ENCODE measurements at regions not wholly inside any gene's neighbourhood (a gene's known extent, or its start where the extent isn't known, plus 50 kb on each side); places are given as distances from the start of the nearest gene placed in this dataset.

DNA sequence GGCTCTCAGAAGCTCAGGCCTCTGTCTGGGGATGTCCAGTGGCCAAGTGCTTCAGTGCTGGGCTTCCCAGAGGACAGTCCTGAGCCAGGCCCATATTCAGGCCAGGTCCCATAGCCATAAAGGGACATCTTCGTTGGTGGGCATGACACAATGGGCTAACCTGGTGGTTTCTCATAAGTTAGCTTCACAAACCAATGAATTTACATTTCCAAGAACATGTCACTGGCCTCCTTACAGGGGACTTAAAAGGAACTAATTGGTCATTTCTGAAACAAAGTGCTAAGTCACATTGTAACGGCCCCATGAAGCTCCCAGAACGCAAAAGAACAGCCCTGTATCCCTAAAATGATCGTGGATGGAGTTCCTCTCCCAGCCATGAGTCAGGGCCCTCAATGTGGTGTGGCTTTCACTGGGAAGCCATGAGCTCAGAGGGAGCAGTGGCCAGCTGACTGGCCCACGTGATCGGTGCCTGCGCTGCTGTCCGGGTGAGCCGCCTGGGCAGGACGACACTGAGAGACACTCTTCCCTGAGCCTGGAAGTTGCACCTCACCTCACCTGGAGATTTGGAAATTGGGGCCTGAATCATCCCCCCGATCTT, 163.7 kb upstream of the APCDD1 start:
- peak in 1 of 2 donors; percentile 44 for DNase-seq

DNA sequence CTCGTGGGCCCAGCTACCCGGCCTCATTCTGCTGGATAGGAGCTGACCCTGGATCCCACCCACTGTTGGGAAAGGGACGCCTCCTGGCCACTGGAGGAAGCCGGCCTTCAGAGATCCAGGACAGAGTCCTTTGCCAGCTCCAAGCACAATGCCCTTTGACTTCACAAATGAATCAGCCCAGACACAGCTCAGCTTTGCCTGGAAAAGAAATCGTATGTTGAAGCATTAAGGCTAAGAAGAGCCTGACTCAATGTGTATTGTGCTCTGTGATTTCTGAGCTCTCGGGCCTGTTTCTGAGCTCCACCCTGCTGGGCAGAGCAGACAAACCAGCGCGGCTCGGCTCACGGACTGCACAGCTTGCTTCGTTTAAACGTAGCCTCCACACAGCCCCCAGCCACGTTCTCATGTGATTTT, 162.9 kb upstream of the APCDD1 start:
- DNase-seq: no peak

DNA sequence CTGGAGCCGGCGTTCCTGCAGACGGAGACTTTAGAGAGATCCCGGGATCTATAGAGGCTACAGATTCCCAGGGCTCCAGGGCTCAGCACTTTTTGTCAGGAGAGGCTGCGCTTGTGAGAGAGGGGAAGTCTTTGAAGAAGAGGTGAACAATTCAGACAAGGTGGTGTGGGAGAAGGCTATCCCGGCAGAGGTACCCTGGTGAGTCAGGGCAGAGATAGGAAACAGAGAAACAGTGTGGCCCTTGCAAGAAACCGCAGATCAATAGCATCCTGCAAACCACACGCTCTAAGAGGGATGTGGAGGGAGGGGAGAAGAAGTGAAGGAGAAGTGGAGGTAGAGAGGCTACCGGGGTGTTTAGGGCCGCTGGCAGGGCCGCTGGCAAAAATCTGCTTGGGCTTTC, 160.5 kb upstream of the APCDD1 start:
- no peak for DNase-seq

DNA sequence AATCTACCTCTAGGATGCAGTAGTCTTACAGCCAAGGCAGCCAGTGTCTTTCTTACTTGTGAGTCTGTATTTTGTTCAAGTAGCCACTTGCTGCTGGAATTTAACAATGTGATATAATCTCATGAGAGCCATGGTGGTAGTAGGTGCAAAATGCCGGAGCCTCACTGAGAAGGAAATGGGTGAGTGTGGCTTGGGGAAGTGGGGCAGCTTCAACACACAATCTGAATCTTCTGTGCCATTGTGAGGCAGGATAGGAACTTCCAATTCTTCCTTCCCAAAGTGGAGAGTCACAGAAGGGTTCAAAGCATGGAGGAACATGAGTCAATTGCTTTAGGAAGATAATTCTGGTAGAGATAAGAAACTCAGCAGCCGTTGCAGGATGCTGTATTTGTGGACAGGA, 158.7 kb upstream of the APCDD1 start:
- DNase-seq: no peak

DNA sequence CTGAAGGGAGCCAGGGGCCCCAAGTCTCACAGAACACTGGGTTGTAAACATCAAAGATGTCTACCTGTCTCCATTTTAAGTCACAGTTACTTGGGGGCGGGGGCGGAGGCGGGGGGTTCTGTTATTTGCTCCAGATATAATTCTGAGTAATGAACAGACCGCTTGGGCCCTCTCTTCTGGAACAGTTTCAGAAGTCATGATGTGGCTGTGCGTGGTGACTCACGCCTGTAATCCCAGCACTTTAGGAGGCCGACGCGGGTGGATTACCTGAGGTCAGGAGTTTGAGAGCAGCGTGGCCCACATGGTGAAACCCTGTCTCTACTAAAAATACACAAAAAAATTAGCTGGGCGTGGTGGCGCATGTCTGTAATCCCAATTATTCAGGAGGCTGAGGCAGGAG, 157.9 kb upstream of the APCDD1 start:
- no peak for DNase-seq

DNA sequence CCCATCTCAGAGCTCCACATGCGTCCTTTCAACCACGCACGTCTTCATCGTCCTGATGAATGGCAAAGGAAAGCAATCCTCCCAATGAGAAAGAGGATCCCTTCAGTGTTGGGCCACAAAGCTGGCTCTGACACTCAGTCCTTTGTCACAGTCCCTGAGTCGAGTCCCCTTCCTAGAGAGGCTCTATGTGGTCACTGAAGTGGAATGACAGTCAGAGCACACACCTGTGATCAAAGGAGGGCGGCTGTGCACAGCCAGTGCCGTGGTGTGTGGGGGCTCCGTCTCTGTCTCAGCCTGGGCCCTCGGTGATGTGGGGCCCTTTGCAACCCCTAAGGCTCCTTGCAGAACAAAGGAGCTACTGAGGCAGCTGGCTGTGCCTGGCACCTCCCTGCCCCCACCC, 157.3 kb upstream of the APCDD1 start:
- DNase-seq: no peak

DNA sequence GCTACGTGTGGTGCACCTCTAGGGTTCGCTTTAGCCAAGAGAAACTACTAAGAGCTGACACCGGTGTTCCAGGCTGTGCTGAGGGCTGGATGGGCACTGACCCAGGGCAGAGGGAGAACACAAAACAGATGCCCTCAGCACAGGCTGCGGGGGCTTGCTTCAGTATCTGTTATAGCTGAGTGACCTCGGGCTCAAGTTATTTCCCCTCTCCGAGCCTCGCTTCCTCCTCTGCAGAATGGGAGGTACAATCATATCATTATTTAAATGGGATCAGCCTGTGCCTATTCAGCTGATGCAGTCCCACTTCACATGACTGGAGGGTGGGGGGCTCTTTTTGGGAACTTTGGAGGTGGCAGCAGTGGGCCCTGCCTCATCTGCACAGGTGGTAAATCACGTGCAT, 156.1 kb upstream of the APCDD1 start:
- DNase-seq: no peak

DNA sequence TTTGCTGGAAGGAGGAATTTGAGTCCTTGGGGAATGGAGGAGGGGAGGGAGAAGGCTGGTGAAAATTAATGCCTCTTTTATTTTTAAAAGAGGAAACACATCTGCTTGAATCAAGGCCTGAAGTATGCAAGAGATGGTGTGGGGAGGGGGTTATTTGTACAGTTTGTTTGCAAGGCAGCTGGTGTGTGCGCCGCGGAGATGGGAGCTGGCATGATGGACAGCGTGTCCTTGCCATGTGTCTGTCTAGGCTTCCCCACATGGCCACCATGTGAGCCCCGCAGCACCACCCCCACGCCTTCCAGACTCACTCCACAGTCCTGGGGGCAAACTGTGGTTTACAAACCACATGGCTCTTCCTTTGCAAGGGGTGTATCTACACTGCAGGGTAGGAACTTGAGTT, 154.8 kb upstream of the APCDD1 start:
- DNase-seq: no peak

DNA sequence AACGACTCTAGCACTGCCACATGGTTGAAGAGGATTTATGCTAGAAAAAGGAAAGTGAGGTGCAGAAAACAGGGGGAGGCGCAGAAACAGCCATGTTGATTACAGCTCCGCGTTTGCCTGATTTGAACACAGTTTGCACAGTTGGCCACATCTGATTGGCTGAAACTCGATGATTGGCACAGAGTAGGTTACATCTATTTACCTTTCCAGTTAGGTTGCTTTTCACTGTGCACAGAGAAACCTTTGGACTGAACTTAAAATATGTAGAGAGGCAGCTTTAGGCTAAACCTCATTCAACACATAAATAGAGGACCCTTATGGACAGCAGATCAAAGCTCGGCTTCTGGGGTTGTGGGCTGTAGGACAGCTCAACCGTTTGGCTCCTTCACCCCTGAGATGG, 153.7 kb upstream of the APCDD1 start:
- no peak for DNase-seq

DNA sequence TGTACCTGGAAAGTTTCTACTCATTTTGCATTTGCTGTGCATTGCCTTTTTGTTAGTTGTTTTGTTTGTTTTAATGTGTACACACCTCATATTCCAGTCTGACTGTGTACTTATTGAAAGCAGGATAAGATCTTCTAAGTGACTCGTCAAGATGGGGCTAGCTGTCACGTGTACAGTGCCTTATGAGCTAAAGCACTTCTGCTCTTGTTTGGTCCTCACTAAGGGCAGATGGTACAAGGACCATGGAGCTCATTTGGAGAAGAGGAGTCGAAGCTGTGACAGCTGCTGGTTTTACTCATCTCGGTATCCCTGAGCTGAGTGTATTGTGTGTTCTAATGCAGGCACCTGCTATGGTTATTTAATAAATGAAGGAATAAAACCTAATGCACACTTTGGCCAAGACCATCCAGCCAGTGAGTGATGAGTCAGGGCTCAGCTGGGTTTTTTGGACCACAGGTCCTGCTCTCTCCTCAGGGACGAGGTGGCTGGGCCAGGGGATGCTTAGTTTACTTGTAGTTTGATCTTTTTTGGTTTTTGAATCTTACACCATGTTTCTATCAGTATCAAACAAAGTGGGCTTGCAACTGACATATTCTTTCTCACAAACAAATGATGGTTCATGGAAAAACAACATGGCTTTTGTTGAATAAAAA, 152.5 kb upstream of the APCDD1 start:
- DNase-seq: no peak

DNA sequence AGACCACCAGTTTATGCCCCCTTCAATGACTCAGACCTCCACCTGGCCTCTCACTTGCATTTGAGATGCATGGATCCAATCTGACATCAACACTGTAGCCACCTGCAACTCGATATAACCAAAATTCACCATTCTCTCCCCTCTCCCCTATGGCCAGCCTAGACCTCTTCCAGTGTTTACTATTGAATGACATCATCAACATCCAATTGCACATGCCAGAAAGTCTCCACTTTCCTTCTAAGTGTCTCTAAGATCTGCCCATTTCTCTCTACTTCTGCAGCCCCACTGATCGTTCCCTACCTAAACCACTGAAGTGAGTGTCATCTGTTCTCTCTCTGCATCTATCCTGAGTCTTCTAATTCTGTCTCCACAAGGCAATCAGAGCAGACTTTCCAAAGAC, 151.3 kb upstream of the APCDD1 start:
- no peak for DNase-seq

DNA sequence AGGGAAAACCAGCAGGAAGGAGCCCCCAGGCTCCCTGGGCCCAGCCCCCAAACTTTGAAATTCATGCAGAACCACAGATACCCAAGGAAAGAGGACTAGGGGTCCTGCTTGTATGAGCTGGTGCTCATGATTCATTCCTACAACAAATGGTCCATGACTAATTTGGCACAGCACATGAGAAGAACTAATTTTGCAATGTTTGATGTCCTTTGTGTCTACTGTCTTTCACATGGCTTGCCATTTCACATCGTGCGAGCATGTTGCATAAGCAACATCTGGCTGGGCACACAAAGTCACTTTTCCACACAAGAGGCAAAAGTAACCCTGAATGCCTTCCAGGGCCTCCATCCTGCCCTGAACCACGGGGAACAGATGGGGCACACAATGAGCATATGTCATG, 149.6 kb upstream of the APCDD1 start:
- DNase-seq: peak in 1 of 2 donors; percentile 19

DNA sequence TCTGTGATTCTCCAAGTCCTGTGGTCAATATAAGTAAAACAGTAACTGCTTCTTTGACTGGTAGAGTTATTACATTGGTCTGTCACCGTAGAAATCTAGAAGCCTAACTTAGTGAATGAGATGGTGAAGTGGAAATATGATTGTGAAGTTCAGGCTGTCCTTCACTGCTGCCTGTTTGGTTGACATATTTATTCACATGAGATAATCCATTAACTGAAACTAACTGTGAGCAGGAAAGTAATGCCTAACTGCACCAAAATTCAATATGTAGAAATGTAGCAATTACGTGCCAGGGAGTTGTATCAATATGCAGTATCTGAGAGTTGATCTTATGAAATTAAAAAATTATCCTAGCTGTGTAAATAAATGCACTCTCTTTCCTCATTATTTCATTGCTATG, 147.7 kb upstream of the APCDD1 start:
- no peak for DNase-seq

DNA sequence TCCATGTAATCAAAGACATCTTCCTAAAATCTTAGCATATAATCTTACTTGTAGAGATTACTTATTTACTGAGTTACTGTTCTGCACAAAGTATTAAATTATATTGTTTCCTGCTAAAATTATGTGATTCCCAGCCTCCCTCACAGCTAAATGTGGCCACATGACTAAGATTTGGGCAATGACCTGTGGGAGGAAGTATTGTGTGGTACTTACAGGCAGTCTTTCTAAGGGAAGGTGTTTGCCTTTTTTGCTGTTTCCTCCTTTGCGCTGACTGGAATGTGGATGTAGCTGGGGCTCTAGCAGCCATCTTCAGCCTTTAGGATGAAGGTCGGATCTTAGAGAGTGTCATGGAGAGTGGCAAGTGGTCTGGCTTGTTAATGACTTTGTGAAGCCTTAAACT, 146.3 kb upstream of the APCDD1 start:
- no peak for DNase-seq

DNA sequence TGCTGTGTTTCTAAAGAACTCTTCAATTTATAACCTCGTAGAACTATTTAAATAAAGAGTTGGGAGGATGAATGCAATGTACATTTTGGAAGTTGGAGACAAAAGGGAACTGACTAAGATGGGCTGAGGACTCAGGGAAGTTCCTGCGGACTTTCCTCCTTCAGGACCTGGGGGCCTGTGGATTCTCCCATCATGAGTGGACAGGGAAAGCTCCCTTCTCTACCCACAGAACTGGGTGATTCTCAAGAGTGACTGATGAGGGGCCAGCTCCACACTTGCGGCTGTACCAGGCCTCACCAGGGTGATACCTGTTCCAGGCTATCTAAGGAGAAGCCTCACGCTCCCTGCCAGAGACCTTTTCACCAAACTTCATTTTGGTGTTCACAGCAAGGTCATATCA, 143.8 kb upstream of the APCDD1 start:
- DNase-seq: no peak

DNA sequence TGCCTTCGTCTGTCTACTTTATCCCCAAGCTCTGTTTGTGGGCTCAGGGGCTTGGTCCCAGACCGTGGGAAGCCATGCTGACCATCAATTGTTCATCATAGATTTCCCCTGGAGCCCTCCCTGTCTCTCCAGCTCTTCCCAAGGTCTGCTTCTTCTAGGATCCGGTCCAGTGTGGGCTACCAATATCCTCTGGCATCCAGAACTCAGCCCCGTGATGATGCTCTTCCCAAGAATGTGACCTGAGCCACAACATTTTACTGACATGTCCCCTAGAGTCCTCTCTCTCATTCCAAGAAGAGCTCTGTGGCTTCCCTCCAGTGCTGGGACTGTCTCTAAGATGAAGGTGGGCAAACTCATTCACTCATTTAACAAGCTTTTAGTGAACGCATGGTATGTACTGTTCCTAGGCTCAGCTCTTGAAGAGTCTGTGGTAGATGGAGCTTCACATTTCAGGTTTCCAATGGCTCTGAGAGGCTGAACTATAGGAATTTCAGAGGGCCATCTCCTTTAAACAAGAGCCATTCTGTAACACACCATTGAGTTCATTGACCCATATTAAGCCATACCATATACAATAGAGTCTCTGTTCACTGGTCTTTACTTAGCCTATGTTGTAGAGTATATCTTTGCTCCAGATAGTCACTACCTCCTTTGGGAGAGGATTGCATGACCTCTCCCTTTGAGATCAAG, 142.0 kb upstream of the APCDD1 start:
- no peak for DNase-seq

DNA sequence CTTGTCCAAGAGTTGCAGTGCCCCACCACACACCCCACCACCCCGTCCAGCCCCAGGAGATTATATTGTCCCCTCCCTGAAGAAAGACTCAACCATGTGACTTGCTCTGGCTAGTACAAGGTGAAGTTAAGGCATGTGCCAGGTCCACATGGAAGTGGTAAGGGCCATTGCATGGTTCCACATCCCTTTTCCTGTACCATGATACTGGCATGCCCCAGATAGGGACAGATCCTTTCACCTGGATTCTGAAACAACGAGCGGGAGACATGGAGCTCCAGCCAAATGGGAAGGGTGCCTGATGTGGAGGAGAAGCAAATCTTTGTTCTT, 141.5 kb upstream of the APCDD1 start:
- no peak for DNase-seq

DNA sequence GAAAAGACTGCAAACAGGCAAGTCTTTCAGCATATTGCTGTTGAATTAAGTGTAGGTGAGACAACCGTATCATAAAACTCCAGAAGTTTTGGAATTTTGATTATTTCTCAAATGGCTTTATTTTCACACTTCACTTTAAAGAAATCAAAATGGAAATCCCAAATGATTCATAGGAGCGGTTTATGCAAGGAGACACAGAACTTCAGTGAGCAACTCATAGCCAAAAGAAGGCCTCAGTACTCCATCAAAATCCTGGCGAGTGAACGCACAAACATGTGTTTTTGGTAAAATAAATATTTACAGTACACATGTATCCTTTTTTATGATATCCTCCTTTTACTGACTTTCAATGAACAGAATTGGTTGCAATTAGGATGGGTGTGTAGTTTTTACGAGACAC, 140.4 kb upstream of the APCDD1 start:
- DNase-seq: no peak

DNA sequence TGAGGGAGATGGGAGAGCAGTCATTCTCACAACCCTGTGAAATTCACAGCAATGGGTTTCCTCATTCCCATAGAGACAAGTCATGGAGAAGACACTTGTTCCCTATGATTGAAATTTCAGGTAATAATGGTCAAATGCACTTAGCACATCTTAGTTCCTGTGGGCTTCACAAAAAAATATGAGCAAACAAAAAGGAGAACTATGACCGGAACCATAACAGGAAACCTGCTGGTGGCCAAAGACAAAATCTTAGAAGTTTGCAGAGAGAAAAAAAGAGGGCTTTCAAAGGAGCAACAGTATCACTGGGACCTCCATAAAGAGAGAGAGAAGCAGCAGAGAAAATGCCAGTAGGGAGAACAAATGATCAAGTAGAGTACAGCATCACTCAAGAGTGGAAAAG, 138.9 kb upstream of the APCDD1 start:
- no peak for DNase-seq

DNA sequence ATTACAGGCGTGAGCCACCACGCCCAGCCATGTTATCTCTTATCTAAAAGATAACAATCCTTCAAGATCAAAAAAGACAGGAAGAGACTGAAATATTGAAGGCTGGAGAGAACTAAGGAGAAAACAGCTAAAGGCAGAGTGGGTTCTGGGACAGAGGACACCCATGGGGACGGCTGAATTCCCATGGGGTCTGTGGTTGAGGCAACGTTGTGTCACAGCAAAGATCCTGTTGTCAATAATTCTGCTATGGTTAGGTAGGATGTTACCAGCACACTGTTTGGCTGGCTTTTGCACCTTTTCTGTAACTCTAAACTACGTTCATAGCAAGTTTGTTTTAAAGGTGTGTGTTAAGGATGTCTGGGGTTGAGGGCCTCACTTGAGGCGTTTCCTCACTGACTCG, 137.7 kb upstream of the APCDD1 start:
- DNase-seq: no peak

DNA sequence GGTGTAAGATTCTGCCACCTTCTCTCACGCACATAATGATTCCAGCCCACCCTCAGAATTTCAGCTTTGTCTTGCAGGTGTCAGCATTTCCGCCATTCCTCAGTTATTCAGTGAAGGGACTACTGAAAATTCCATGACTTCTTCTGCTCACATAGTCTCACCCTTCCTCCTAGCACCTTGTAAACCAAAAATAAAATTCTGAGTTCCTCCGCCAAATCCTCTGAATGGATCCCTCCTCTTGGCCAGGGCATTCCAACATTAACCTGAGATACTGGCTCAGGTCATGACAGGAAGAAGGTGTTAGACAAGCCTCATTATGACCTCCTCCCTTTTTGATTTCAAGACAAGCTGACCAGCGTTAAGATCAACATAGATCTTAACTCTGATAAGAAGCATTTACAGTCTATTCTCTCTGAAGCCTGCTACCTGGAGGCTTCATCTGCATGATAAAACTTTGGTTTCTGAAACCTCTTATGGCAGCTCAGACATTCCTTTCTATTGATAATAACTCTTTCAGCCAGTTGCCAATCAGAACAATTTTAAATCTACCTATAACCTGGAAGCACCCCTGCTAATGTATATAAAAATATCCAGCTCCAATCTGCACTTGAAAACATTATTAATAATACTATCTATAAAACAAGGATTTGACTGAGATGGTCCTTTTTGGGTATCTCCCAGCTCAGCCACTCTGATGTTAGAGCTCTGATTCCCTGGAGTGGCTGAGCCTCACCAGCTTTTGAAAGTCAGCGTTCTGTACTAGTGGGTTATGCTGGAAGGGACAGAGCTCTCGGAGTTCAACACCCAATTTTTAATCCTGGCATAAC, 136.4 kb upstream of the APCDD1 start:
- no peak for DNase-seq

DNA sequence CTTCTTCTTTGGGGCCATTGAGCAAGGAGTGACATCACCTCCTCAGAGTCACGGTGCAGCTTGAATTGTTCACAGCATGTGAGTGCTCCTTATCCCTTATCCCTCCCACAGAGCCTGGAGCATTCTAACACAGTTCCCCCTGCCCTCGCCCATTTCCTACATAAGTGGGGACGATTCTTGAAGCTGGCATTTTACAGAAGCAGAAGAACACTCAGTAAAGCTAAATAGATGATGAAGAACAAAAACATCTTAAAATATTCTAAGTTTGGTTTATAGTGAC, 135.8 kb upstream of the APCDD1 start:
- no peak for DNase-seq

DNA sequence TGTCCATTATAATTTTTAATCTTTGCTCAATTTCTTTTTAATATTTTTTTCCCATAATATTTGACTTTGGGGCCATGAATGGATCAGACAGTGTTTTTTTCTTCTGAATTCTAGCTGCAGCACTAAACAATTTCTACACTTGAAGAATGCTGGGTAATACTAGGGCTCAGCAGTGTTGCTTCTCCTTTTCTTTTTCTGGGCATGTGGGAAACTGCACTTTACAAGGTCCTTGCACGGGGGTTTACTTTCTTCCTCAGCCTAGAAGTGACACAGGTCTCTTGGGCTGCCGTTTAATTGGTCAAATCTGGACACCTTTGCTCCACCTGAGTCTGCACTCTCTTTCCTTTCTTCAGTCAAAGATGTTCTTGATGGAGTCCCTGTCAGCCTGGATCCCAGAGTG, 135.4 kb upstream of the APCDD1 start:
- DNase-seq: no peak

DNA sequence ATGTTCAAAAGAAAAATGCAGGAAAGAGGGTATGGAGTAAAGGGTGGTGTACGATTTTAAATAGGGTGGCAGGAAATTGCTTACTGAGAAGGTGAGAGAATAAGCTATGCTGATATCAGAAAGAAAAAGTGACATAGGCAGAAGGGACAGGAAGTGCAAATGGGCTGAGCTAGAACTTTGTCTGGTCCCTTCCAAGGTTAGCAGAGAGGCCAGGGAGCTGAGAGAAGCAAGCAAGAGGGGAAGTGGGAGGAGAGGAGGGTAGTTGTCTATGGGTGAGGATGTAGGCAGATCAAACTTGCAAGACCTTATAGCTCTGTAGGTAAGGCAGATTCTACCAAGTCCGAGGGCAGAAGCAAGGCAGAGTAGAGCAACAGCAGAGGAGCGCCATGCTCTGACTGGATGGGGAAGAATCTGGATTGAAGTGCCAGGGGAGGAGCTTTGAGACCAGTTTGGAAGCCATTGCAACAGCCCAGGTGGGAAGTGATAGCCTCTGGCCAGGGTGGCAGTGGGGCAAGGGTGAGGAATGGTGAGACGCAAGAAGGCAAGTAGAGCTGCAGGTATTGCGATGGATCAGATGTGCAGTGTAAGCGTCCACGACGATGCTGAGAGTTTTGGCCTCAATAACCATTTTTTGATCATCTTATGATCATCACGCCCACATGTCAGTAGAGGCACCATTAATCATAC, 134.4 kb upstream of the APCDD1 start:
- DNase-seq: no peak
